GM13977 (cell line): ENCODE measurements at regions not wholly inside any gene's neighbourhood (a gene's known extent, or its start where the extent isn't known, plus 50 kb on each side); places are given as distances from the start of the nearest gene placed in this dataset.

Source experiments
- DNase-seq: peaks from one replicate; pipeline ENCODE4 v3.0.0; 2012; ENCODE audit warnings: low spot score
- in situ Hi-C: fragments of 300-500 bp; cut with MboI; formaldehyde crosslinking; loops from one replicate; pipeline ENCODE4 v1.12.0; 2022; ENCODE audit warnings: low sequenced_read_pairs, low pct_unique_long_range_greater_than_20kb, mixed read lengths, inconsistent platforms; ENCODE audit not compliant: unreplicated experiment
- TF ChIP-seq, protein P1 (sequence below): IDR thresholded peaks from 2 replicates; pipeline ENCODE4 v1.5.1; 2012; ENCODE audit warnings: mild to moderate bottlenecking, control low read depth; ENCODE audit not compliant: insufficient read depth; ENCODE audit errors: extremely low read depth, missing control alignments

- DNase-seq: no peak
- in situ Hi-C loops: no loop called here
- TF ChIP-seq, protein P1, sequence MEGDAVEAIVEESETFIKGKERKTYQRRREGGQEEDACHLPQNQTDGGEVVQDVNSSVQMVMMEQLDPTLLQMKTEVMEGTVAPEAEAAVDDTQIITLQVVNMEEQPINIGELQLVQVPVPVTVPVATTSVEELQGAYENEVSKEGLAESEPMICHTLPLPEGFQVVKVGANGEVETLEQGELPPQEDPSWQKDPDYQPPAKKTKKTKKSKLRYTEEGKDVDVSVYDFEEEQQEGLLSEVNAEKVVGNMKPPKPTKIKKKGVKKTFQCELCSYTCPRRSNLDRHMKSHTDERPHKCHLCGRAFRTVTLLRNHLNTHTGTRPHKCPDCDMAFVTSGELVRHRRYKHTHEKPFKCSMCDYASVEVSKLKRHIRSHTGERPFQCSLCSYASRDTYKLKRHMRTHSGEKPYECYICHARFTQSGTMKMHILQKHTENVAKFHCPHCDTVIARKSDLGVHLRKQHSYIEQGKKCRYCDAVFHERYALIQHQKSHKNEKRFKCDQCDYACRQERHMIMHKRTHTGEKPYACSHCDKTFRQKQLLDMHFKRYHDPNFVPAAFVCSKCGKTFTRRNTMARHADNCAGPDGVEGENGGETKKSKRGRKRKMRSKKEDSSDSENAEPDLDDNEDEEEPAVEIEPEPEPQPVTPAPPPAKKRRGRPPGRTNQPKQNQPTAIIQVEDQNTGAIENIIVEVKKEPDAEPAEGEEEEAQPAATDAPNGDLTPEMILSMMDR: no peak
Measured at GRCh38 chr12:114226241-114226928, 179.6 kb downstream of the TBX5 start.

GRCh38 chr12:114221957-114222630 is 183.8 kb downstream of the TBX5 start:
- in situ Hi-C loops: no loop called here
- TF ChIP-seq, protein P1: no peak
- no peak for DNase-seq

DNA sequence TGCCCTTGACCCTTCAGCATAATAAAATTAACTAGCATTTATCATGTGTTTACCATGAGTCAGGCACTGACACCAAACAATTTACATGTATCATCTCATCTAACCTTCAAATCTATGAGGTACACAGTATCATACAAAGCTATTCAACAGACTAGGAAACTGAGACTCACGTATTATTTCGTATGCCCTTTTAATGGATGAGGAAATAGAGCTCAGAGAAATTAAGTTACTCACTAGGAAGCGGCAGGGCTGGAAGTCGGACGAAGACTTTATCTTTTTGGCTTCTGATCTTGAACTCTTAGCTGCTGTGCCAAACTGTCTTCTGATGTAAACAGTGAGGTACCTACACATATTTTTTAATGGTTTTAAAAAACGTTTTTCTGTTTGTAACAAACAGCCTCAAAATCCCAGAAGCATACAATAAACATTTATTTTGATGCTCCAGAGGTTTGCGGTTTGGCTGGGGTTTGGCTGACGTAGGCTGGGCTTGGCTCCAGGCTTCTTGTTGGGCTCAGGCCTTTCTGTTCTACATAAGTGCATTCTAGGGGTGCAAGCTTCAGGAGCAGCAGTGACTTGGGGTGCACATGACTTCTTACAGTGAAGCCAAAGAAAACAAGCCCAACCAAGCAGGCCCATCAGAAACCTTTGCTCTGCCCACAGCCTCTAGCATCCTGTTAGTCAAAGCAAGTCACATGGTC is 184.7 kb downstream of the TBX5 start:
- in situ Hi-C loops: no loop called here
- TF ChIP-seq, protein P1: no peak
- DNase-seq: no peak

GRCh38 chr12:114220311-114220710 is 185.6 kb downstream of the TBX5 start:
- DNase-seq: no peak
- TF ChIP-seq, protein P1: no peak
- in situ Hi-C loops: no loop called here

DNA sequence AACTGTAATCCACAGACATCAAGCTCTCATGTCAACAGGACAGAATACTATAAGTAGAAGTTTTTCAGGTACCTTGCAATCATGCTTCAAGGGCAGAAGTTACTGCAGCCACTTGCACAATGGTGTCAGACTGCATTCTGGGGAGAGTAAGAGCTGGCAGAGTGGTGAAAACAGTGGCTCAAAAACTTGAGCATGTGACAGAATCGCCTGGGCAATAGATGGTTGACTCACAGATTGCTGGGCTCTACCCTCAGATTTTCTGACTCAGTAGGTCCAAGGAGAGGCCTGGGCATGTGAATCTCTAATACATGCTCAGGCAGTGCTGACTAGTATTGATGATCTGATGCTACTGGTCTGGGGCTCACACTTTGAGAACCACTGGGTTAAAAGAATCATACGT is 187.8 kb downstream of the TBX5 start:
- TF ChIP-seq, protein P1: no peak
- DNase-seq: no peak
- in situ Hi-C loops: no loop called here

GRCh38 chr12:114215746-114216145 is 190.2 kb downstream of the TBX5 start:
- in situ Hi-C loops: no loop called here
- no peak for DNase-seq
- TF ChIP-seq, protein P1: no peak
